Neutrophil (primary cell): ENCODE measurements at regions not wholly inside any gene's neighbourhood (a gene's known extent, or its start where the extent isn't known, plus 50 kb on each side); places are given as distances from the start of the nearest gene placed in this dataset.

Source experiments
- H3K27ac ChIP-seq: fragments of 200-600 bp; sonication (generic); 2 replicates; pipeline ENCODE4 v1.5.1; 2016; ENCODE audit warnings: mild to moderate bottlenecking, moderate library complexity
- H3K27me3 ChIP-seq: fragments of 200-600 bp; sonication (generic); 2 replicates; pipeline ENCODE4 v1.6.0; 2016; ENCODE audit warnings: mild to moderate bottlenecking
- H3K36me3 ChIP-seq: fragments of 200-600 bp; sonication (generic); 2 replicates; pipeline ENCODE4 v1.5.1; 2017
- H3K4me1 ChIP-seq, 2 experiments: fragments of 200-600 bp in 1 of 2; sonication (generic) in 1 of 2; 1 replicate in 1 of 2; 2 replicates in 1 of 2; pipeline versions ENCODE4 v1.5.1 to v1.6.1; 2013 to 2016; ENCODE audit warnings: low read depth in 1 of 2, low read length in 1 of 2, mild to moderate bottlenecking in 1 of 2, moderate library complexity in 1 of 2; ENCODE audit not compliant: control insufficient read depth in 1 of 2, insufficient read depth in 1 of 2
- H3K4me3 ChIP-seq, 2 experiments: fragments of 200-600 bp in 1 of 2; sonication (generic) in 1 of 2; 1 replicate in 1 of 2; 2 replicates in 1 of 2; pipeline ENCODE4 v1.5.1; 2013 to 2016; ENCODE audit warnings: low read depth in 1 of 2, low read length in 1 of 2, mild to moderate bottlenecking in 1 of 2, moderate library complexity in 1 of 2
- H3K9me3 ChIP-seq: fragments of 200-600 bp; sonication (generic); 2 replicates; pipeline ENCODE4 v1.5.1; 2016
- TF ChIP-seq, protein P1 (sequence below): fragments of 200-600 bp; sonication (generic); IDR thresholded peaks from 2 replicates; pipeline ENCODE4 v1.5.1; 2016; ENCODE audit warnings: antibody characterized with exemption

DNA sequence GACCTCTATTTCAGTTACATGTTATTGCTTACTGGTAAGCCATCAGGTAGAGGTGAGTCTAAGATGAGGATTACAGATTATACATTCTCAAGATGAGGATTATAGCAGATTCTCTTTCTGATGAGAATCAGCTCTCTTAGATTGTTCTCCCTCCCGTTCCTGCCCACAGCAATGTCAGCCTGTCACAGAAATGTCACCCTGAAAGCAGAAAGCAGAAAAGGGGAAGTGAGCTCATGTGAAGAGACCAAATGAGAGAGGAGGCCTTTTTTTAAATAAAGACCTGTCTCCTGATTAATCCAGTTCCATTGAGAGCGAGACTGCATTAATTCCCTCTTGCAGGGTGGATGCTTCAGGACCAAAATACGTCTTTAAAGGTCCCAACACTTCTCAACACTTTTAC, 445.6 kb downstream of the KCTD12 start:
- H3K36me3 ChIP-seq, result no peaks in the 10 kb centered on the region
- TF ChIP-seq, protein P1, sequence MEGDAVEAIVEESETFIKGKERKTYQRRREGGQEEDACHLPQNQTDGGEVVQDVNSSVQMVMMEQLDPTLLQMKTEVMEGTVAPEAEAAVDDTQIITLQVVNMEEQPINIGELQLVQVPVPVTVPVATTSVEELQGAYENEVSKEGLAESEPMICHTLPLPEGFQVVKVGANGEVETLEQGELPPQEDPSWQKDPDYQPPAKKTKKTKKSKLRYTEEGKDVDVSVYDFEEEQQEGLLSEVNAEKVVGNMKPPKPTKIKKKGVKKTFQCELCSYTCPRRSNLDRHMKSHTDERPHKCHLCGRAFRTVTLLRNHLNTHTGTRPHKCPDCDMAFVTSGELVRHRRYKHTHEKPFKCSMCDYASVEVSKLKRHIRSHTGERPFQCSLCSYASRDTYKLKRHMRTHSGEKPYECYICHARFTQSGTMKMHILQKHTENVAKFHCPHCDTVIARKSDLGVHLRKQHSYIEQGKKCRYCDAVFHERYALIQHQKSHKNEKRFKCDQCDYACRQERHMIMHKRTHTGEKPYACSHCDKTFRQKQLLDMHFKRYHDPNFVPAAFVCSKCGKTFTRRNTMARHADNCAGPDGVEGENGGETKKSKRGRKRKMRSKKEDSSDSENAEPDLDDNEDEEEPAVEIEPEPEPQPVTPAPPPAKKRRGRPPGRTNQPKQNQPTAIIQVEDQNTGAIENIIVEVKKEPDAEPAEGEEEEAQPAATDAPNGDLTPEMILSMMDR, result no peak

DNA sequence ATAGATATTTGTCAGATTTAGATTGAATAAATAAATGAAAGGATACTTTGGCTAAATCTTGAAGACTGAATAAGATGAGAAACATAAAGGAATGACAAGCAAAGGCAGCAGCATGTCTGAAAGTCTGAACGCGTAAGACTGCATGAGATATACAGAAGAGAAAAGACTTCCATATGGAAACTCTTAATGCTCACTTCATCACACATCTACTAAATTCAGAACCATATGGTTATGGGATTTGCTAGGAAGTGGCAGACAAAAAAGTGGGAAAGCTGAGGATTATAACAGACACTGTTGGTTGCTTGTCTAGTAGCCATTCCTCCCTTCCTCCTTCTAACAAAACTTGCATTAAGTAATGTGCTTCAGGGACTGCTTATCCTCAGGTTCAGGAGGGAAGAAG, 446.7 kb downstream of the KCTD12 start:
- Histone ChIP-seq H3K4me3 (no peak overlapping the region), H3K4me1 (no peaks in the 10 kb centered on the region), H3K27ac (no peak overlapping the region), H3K36me3 (no peaks in the 10 kb centered on the region), H3K27me3 (no peaks in the 10 kb centered on the region), H3K9me3 (no peaks in the 10 kb centered on the region)
- TF ChIP-seq, protein P1, result no peak

More for the DNA sequence above, 445.6 kb downstream of the KCTD12 start:
- no peak overlapping the region for H3K4me3 ChIP-seq
- H3K9me3 ChIP-seq, result no peaks in the 10 kb centered on the region
- H3K4me1 ChIP-seq, result no peaks in the 10 kb centered on the region
- no peaks in the 10 kb centered on the region for H3K27me3 ChIP-seq
- no peak overlapping the region for H3K27ac ChIP-seq

DNA sequence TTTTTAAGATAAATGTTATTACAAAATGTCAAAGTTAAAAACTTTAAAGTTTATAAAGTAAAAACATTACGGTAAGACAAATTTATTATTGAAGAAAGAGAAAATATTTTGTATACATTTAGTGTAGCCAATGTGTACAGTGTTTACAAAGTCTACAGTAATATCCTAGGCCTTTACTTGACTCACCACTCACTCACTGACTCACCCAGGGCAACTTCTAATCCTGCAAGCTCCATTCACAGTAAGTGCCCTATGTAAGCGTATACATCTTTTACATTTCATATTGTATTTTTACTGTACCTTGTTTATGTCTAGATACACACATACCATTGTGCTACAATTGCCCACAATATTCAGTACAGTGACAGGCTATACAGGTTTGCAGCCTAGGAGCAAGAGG, 448.2 kb downstream of the KCTD12 start:
- Histone ChIP-seq H3K4me3 (no peak overlapping the region), H3K4me1 (no peaks in the 10 kb centered on the region), H3K9me3 (no peaks in the 10 kb centered on the region), H3K27me3 (no peaks in the 10 kb centered on the region), H3K36me3 (no peaks in the 10 kb centered on the region), H3K27ac (no peak overlapping the region)
- TF ChIP-seq, protein P1, result no peak

DNA sequence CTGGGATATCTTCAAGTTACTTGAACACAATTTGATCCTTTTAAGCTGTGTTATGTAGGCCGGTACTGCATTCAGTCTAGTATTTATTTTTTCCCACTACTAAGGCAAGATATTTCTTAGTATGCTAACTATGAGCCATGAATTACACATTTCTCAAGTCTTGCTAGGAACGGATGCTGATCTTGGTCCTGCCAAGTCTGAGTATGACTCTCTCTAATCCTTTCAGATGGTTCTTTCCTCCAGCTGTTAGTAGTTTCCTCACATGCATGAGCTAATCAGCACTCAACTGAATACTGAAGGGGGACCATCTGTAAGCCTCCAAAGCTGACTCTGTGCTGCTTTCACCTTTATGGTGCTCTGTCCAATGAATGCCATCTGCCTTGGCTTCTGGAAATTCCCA, 460.3 kb downstream of the KCTD12 start:
- Histone ChIP-seq H3K36me3 (no peaks in the 10 kb centered on the region), H3K27ac (no peak overlapping the region), H3K9me3 (no peaks in the 10 kb centered on the region), H3K4me3 (no peak overlapping the region), H3K4me1 (no peaks in the 10 kb centered on the region), H3K27me3 (no peaks in the 10 kb centered on the region)
- TF ChIP-seq, protein P1, result no peak

DNA sequence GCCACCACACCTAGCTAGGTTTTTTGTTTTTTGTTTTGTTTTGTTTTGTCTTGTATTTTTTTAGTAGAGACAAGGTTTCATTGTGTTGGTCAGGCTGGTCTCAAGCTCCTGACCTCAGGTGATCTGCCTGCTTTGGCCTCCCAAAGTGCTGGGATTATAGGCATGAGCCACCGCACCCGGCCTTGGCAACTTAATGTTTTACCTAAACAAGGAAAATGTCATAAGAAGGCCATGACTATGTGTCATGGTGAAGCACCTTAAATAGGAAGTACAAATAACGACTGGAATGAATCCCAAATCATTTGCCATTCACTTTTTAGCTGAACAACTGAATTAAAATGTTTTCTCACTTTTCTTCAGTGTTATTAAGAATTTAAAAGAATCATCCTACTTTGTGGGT, 465.2 kb downstream of the KCTD12 start:
- Histone ChIP-seq H3K36me3 (no peaks in the 10 kb centered on the region), H3K4me3 (no peak overlapping the region), H3K4me1 (no peaks in the 10 kb centered on the region), H3K9me3 (no peaks in the 10 kb centered on the region), H3K27me3 (no peaks in the 10 kb centered on the region), H3K27ac (no peak overlapping the region)
- TF ChIP-seq, protein P1, result no peak

DNA sequence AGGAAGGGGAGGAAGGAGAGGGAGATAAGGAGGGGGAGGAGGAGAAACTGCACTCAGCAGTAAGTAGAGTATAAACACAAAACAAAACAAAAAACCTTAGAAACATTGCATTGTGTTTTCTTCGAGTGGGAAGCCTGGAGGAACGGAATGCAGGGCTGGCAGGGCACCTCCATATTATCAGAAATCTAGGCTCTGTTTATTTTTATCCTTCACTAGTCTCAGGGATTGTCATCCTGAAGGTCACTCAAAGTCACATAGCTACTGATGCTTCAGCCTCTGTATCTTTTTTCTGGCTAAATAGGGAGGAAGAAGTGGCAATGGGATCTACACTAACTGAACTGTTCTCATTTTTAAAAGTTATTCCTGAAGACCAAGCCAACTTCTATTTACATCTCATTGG, 467.8 kb downstream of the KCTD12 start:
- TF ChIP-seq, protein P1, result no peak
- Histone ChIP-seq H3K9me3 (no peaks in the 10 kb centered on the region), H3K27ac (no peak overlapping the region), H3K4me3 (no peak overlapping the region), H3K27me3 (no peaks in the 10 kb centered on the region), H3K4me1 (no peaks in the 10 kb centered on the region), H3K36me3 (no peaks in the 10 kb centered on the region)
